SJSA1 (cell line): ENCODE measurements at regions not wholly inside any gene's neighbourhood (a gene's known extent, or its start where the extent isn't known, plus 50 kb on each side); places are given as distances from the start of the nearest gene placed in this dataset.

Experiments used
- DNase-seq, 2 experiments: peaks; one replicate each; pipeline ENCODE4 v3.0.0-alpha.2; 2015 to 2020; ENCODE audit warnings: low spot score in 2 of 2, low read depth in 1 of 2
- H3K27ac ChIP-seq: fragments of 250-450 bp; sonication (Bioruptor Pico); 2 replicates; pipeline ENCODE4 v1.5.1; 2020; ENCODE audit warnings: mild to moderate bottlenecking, moderate library complexity
- H3K27me3 ChIP-seq: fragments of 250-450 bp; sonication (Bioruptor Pico); replicated peaks from 2 replicates; pipeline ENCODE4 v1.5.1; 2020; ENCODE audit warnings: mild to moderate bottlenecking, moderate library complexity
- H3K36me3 ChIP-seq: fragments of 250-450 bp; sonication (Bioruptor Pico); 2 replicates; pipeline ENCODE4 v1.5.1; 2020; ENCODE audit warnings: mild to moderate bottlenecking
- H3K4me1 ChIP-seq: fragments of 250-450 bp; sonication (Bioruptor Pico); replicated peaks from 2 replicates; pipeline ENCODE4 v1.6.1; 2021; ENCODE audit warnings: mild to moderate bottlenecking
- H3K4me3 ChIP-seq: fragments of 250-450 bp; sonication (Bioruptor Pico); 2 replicates; pipeline ENCODE4 v1.5.1; 2020; ENCODE audit warnings: mild to moderate bottlenecking
- H3K9me3 ChIP-seq: fragments of 250-450 bp; sonication (Bioruptor Pico); replicated peaks from 2 replicates; pipeline ENCODE4 v1.5.1; 2020; ENCODE audit warnings: mild to moderate bottlenecking

- H3K27me3 ChIP-seq = no peaks in the 10 kb centered on the region
- DNase-seq = no peak
- H3K4me3 ChIP-seq = no peak overlapping the region
- H3K27ac ChIP-seq = no peak overlapping the region
- H3K4me1 ChIP-seq = no peaks in the 10 kb centered on the region
- H3K9me3 ChIP-seq = no peaks in the 10 kb centered on the region
- H3K36me3 ChIP-seq = no peaks in the 10 kb centered on the region
Measured at GRCh38 chr10:21159669-21160068, 262.6 kb upstream of the NEBL start.

DNA sequence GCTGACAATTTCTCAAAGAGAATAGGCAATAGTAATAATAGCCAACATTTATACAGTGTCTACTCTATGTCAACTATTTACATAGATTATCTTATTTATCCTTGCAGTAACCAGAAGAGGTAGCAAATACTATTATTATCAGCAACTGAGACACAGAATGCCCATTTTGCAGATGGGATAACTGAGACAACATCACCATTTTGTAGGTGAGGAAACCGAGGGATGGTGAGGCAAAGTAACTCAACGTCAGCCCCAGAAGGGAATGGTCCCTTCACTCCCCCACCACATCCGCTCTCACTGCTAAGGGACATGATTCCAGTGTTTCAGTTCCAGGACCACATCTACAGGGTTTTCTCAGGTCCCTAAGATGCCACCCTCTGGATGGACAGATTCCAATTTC lies 261.2 kb upstream of the NEBL start:
- Histone ChIP-seq H3K9me3 (no peaks in the 10 kb centered on the region), H3K27ac (no peak overlapping the region)

DNA sequence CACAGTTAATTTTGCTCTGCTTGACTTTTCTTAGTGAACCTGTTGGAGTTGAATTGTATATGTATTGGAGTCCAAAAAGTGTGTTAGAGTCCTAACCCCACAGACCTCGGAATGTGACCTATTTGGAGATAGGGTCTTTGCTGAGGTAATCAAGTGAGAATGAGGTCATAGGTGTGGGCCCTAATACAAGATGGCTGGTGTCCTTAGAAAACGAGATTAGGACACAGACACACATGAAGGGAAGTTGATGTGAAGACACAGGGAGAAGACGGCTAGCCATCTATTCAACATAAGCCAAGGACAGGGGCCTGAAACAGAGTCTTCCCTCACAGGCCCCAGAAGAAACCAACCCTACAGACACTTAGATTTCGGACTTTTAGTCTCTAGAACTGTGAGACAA lies 260.6 kb upstream of the NEBL start:
- H3K4me1 ChIP-seq = no peaks in the 10 kb centered on the region
- no peak overlapping the region for H3K27ac ChIP-seq
- no peaks in the 10 kb centered on the region for H3K36me3 ChIP-seq
- no peaks in the 10 kb centered on the region for H3K27me3 ChIP-seq
- H3K9me3 ChIP-seq = no peaks in the 10 kb centered on the region
- DNase-seq = no peak
- H3K4me3 ChIP-seq = no peak overlapping the region

More for the DNA sequence above, 261.2 kb upstream of the NEBL start:
- H3K27me3 ChIP-seq = no peaks in the 10 kb centered on the region
- no peak overlapping the region for H3K4me3 ChIP-seq
- no peaks in the 10 kb centered on the region for H3K4me1 ChIP-seq
- no peak for DNase-seq
- H3K36me3 ChIP-seq = no peaks in the 10 kb centered on the region

GRCh38 chr10:21150166-21150565 lies 253.1 kb upstream of the NEBL start:
- no peaks in the 10 kb centered on the region for H3K4me1 ChIP-seq
- DNase-seq = no peak

GRCh38 chr10:21146436-21146789 lies 249.3 kb upstream of the NEBL start:
- DNase-seq = no peak
- Histone ChIP-seq H3K36me3 (no peaks in the 10 kb centered on the region), H3K27me3 (no peaks in the 10 kb centered on the region), H3K4me1 (no peaks in the 10 kb centered on the region), H3K4me3 (no peak overlapping the region), H3K27ac (no peak overlapping the region), H3K9me3 (no peaks in the 10 kb centered on the region)

More at GRCh38 chr10:21150166-21150565, 253.1 kb upstream of the NEBL start:
- H3K27me3 ChIP-seq = no peaks in the 10 kb centered on the region
- no peaks in the 10 kb centered on the region for H3K9me3 ChIP-seq
- H3K27ac ChIP-seq = no peak overlapping the region
- no peak overlapping the region for H3K4me3 ChIP-seq
- no peaks in the 10 kb centered on the region for H3K36me3 ChIP-seq

- no peak overlapping the region for H3K4me3 ChIP-seq
- H3K9me3 ChIP-seq = no peaks in the 10 kb centered on the region
- no peaks in the 10 kb centered on the region for H3K4me1 ChIP-seq
- no peaks in the 10 kb centered on the region for H3K27me3 ChIP-seq
- no peak for DNase-seq
- no peaks in the 10 kb centered on the region for H3K36me3 ChIP-seq
- H3K27ac ChIP-seq = no peak overlapping the region
Measured at GRCh38 chr10:21145751-21146435, 248.8 kb upstream of the NEBL start.

DNA sequence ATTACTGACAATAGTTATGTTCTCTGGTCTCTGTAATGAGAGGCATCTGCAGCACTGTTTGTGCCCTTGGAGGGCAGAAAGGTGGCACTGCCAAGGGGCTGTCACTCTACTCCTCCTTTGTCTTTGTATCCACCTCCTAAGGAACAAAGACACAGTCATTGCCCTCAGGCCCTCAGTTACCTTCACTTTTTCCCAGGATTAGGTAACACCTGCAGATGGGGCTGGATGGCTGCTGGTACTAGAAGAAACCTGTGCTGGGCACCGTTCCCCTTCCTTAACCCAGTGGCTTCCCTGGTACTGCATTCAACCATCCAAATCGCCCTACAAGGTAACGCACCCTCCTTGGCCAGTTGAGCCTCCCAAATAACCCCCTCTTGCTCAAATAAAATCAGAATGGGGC lies 246.9 kb upstream of the NEBL start:
- H3K27me3 ChIP-seq = no peaks in the 10 kb centered on the region
- DNase-seq = no peak
- H3K36me3 ChIP-seq = no peaks in the 10 kb centered on the region
- no peaks in the 10 kb centered on the region for H3K9me3 ChIP-seq
- H3K27ac ChIP-seq = no peak overlapping the region
- H3K4me1 ChIP-seq = no peaks in the 10 kb centered on the region
- H3K4me3 ChIP-seq = no peak overlapping the region

DNA sequence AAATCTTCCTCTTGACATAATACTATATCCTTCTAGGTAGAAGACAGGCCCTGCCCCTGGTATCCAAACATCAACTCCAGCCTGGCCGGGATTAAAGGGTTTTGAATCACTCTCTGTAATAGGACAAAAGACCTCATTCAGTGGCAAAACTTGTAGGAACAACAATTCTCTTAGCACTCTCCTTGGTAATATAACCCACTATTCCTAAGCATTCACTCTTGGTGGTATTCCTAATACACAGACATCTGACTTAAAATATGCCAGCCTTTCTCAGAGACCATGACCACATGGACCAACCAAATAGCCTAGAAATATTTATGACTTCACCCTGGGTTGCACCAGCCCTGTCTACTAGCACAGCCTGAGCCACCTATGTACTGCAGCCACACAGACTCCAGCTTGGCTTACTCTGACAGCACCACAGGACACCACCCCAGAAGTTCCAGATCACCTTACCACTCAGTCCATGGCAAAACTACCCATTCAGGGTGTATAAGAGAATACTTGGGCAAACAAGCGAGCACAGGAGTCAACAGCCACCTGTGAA lies 244.9 kb upstream of the NEBL start:
- Histone ChIP-seq H3K4me3 (no peak overlapping the region), H3K27me3 (no peaks in the 10 kb centered on the region), H3K4me1 (no peaks in the 10 kb centered on the region), H3K36me3 (no peaks in the 10 kb centered on the region), H3K27ac (no peak overlapping the region), H3K9me3 (no peaks in the 10 kb centered on the region)
- no peak for DNase-seq

DNA sequence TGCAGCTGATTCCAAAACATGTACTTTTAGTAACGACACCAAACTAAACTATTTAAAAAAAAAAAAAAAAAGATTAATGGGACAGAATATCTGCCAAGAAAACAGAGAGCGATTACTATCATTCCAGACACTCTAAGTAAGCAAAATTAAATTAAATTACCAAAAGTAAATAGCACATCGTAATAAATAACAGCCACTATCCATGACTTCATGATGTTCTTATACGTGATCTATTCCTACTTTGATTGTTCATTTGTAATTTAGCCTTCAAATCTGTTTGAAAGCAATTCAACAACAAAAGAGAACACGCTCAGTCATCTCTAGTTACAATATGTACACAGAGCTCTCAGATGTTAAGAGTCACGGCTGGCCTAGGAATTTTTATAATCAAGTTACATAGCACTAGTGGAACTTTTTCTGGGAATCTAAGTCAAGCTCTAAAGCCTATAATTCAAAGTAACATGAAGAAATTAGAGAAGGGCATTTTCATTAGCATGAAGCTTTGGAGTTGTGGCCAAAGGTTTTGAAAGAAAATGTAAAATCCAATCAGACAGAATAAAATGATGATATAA lies 241.7 kb upstream of the NEBL start:
- Histone ChIP-seq H3K9me3 (no peaks in the 10 kb centered on the region), H3K36me3 (no peaks in the 10 kb centered on the region), H3K4me3 (no peak overlapping the region), H3K4me1 (no peaks in the 10 kb centered on the region), H3K27ac (no peak overlapping the region), H3K27me3 (no peaks in the 10 kb centered on the region)
- no peak for DNase-seq

DNA sequence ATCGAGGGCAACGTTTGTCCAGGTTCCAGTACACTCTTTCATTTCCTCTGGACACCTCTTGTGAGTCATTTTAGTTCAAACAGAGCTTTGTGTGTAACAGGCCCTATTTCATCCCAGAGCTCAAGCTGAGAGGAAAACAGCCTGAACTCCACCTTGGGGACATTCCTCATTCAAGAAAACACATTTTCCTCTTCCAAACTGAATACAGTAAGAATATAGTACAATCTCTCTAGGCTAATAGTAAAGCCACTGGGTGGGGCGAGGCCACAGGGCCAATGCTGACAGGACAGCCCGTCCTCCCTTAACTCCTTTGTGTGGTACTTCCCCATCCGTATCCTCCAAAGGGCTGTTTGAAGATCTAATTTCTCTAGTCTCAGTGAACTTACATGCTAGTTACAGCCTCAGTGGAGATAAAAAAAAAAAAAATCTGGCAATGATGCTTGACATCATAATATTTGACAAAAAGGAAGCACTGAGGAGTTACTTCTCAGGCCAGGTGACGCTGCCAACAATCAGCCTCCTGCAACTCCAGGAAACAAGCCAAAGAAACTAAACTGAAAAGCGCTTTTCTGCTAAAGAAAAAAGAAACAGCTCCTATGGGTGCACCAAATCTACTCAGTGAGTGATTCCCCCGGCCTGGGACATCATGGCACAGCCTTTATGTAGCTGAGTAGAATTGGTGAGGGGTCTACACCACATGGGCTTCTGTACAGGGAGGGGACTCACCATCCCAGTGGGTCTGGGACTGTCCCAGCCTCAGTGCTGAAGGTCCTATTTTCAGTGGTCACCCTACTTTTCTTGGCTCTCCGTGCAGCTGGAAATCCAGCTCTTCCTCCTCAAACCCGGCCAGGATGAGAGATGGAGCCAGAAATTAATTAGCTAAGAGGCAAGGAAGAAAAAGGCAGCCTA lies 238.2 kb upstream of the NEBL start:
- DNase-seq = no peak
- no peaks in the 10 kb centered on the region; the same call in 1 of the 2 replicates for H3K27me3 ChIP-seq
- H3K4me1 ChIP-seq = no peaks in the 10 kb centered on the region
- H3K9me3 ChIP-seq = no peaks in the 10 kb centered on the region
- H3K27ac ChIP-seq = no peak overlapping the region
- H3K4me3 ChIP-seq = no peak overlapping the region
- H3K36me3 ChIP-seq = no peaks in the 10 kb centered on the region

- Histone ChIP-seq H3K9me3 (no peaks in the 10 kb centered on the region), H3K27ac (no peak overlapping the region), H3K4me3 (no peak overlapping the region), H3K27me3 (no peaks in the 10 kb centered on the region; the same call in 1 of the 2 replicates), H3K4me1 (no peaks in the 10 kb centered on the region), H3K36me3 (no peaks in the 10 kb centered on the region)
- DNase-seq = no peak
Measured at GRCh38 chr10:21134645-21135022, 237.5 kb upstream of the NEBL start.

DNA sequence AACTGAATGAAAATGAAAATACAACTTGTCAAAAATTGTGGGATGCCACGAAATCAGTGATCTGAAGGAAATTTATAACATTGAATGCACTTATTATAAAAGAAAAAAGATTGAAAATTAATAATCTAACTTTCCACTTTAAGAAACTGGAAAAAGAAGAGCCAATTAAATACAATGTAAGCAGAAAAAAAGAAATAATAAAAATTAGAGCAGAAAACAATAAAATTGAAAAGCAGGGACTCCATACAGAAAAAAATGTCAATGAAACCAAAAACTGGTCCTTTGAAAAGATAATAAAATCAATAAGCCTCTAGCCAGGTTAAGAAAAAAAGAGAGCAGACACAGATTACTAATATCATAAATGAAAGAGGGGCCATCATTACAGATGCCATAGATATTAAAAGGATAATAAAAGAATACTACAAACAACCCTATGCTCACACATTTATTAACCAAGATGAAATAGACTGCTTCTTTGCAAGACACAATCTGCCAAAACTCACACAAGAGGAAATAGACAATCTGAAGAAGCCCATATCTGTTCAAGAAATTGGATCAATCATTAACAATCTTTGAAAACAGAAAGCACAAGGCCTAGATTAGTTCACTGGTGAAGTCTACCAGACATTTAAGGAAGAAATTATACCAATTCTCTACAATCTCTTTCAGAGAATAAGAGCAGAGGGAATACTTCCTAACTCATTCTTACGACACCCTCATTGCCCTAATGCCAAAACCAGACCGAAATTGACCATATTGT lies 233.8 kb upstream of the NEBL start:
- no peaks in the 10 kb centered on the region for H3K4me1 ChIP-seq
- DNase-seq = no peak
- no peak overlapping the region for H3K4me3 ChIP-seq
- H3K36me3 ChIP-seq = no peaks in the 10 kb centered on the region
- no peak overlapping the region for H3K27ac ChIP-seq
- no peaks in the 10 kb centered on the region for H3K9me3 ChIP-seq
- H3K27me3 ChIP-seq = no peaks in the 10 kb centered on the region; the same call in 1 of the 2 replicates

DNA sequence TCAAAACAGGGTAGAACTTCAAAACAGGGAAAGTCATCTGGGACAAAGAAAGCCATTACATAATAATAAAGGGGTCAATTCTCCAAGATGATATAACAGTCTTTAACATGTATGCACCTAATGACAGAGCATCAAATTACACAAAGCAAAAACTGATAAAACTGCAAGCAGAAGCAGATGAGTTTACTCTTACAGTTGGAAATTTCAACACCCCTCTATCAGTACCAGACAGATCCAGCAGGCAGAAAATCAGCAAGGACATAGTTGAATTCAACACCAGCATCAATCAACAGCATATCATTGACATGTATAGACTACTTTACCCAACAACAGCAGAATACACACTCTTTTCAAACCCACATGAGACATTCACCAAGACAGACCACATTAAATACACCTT lies 233.0 kb upstream of the NEBL start:
- Histone ChIP-seq H3K4me1 (no peaks in the 10 kb centered on the region), H3K27ac (no peak overlapping the region), H3K9me3 (no peaks in the 10 kb centered on the region), H3K36me3 (no peaks in the 10 kb centered on the region), H3K4me3 (no peak overlapping the region), H3K27me3 (no peaks in the 10 kb centered on the region; the same call in 1 of the 2 replicates)
- no peak for DNase-seq
